HT-29 (cell line): ENCODE measurements at regions not wholly inside any gene's neighbourhood (a gene's known extent, or its start where the extent isn't known, plus 50 kb on each side); places are given as distances from the start of the nearest gene placed in this dataset.
A peak's percentile ranks its signal among the peaks of the same experiment; 100 is the strongest.
"Not testable (repeated sequence)": the region's sequence is repeated elsewhere in the genome, so short reads cannot be mapped to it uniquely, and the experiment has no call there.

Source experiments
- DNase-seq: peaks from one replicate; pipeline ENCODE4 v3.0.0-alpha.2; 2015; ENCODE audit warnings: low spot score

GRCh38 chr6:144954241-144954556, 669.1 kb downstream of the UTRN start:
- DNase-seq: no peak

- no peak for DNase-seq
These were observed 670.3 kb downstream of the UTRN start for GRCh38 chr6:144955392-144955791.

GRCh38 chr6:144955859-144956258, 670.7 kb downstream of the UTRN start:
- no peak for DNase-seq

GRCh38 chr6:144956697-144957096, 671.6 kb downstream of the UTRN start:
- DNase-seq: not testable (repeated sequence)

GRCh38 chr6:144957236-144957937, 672.3 kb downstream of the UTRN start:
- no peak for DNase-seq

GRCh38 chr6:144969154-144969553, 684.0 kb downstream of the UTRN start:
- DNase-seq: no peak

- DNase-seq: no peak
These were observed 684.6 kb downstream of the UTRN start for GRCh38 chr6:144969602-144970272.

- DNase-seq: peak; percentile 80
These were observed 692.2 kb downstream of the UTRN start for GRCh38 chr6:144977250-144977864.

GRCh38 chr6:144978208-144978607, 693.1 kb downstream of the UTRN start:
- DNase-seq: no peak

GRCh38 chr6:144986271-144986670, 701.1 kb downstream of the UTRN start:
- no peak for DNase-seq

GRCh38 chr6:144989319-144990107, 704.4 kb downstream of the UTRN start:
- no peak for DNase-seq

- no peak for DNase-seq
These were observed 705.6 kb downstream of the UTRN start for GRCh38 chr6:144990784-144991183.

GRCh38 chr6:144993870-144994269, 708.7 kb downstream of the UTRN start:
- no peak for DNase-seq

GRCh38 chr6:144997996-144998395, 712.9 kb downstream of the UTRN start:
- DNase-seq: no peak

GRCh38 chr6:144999127-144999526, 714.0 kb downstream of the UTRN start:
- no peak for DNase-seq

- no peak for DNase-seq
These were observed 718.0 kb downstream of the UTRN start for GRCh38 chr6:145003145-145003544.

GRCh38 chr6:145006914-145007313, 721.8 kb downstream of the UTRN start:
- no peak for DNase-seq

GRCh38 chr6:145008715-145009114, 723.6 kb downstream of the UTRN start:
- no peak for DNase-seq

- DNase-seq: no peak
These were observed 724.6 kb downstream of the UTRN start for GRCh38 chr6:145009711-145010110.

- DNase-seq: no peak
These were observed 723.2 kb downstream of the EPM2A start for GRCh38 chr6:145012039-145012662.

- no peak for DNase-seq
These were observed 719.4 kb downstream of the EPM2A start for GRCh38 chr6:145015739-145016558.
